ENCODE measurements at regions not wholly inside any gene's neighbourhood (a gene's known extent, or its start where the extent isn't known, plus 50 kb on each side); places are given as distances from the start of the nearest gene placed in this dataset.

DNA sequence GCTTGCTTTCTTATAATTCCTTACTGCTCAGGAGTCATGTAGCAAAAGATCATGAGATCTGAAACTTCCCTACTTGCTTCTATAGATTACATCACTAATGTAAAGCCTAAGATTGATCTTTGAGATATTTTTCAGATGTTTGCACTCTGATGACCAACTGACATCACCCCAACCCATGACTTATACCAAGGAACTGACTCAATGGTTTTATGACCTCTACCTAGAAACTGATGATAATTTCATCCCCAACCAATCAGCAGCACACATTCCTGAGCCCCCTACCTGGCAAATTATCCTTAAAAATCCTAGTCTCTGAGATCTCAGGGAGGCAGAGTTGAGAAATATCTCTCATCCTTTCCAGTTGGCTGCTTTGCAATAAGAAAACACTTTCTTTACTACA lies 122.3 kb upstream of the CAMK1G start:
- TF ChIP-seq POLR2A (IDR thresholded peaks at IDR 0.05; ENCODE audit: low read depth, low read length), result no peak
- no peak for TF ChIP-seq POLR2AphosphoS5 (IDR thresholded peaks at IDR 0.05; ENCODE audit: low read depth, low read length)
- TF ChIP-seq TAF1 (IDR thresholded peaks at IDR 0.05; ENCODE audit: low read depth, low read length), result no peak

All from GM12891 (cell line).